Transverse colon (tissue), 4 donors: ENCODE measurements at regions not wholly inside any gene's neighbourhood (a gene's known extent, or its start where the extent isn't known, plus 50 kb on each side); places are given as distances from the start of the nearest gene placed in this dataset.

Source experiments
- DNase-seq: peaks from one replicate; pipeline ENCODE4 v3.0.0-alpha.2; 2019
- H3K27ac ChIP-seq, 4 donors: fragments of 200-600 bp; sonication (generic); 2 replicates each; pipeline ENCODE4 v1.5.1; 2016 to 2018; ENCODE audit warnings: inconsistent platforms in 4 of 4
- H3K27me3 ChIP-seq: fragments of 200-600 bp; sonication (generic); 2 replicates; pipeline ENCODE4 v1.5.1; 2017; ENCODE audit warnings: inconsistent platforms
- H3K36me3 ChIP-seq, 4 donors: fragments of 200-600 bp; sonication (generic); 2 replicates each; pipeline ENCODE4 v1.5.1; 2017 to 2019; ENCODE audit warnings: inconsistent platforms in 4 of 4
- H3K4me1 ChIP-seq, 4 donors: fragments of 200-600 bp; sonication (generic); 2 replicates each; pipeline ENCODE4 v1.5.1; 2017 to 2020; ENCODE audit warnings: inconsistent platforms in 4 of 4
- H3K4me3 ChIP-seq, 4 donors: fragments of 200-600 bp; sonication (generic); 1 replicate in 1 of 4; 2 replicates in 3 of 4; pipeline versions ENCODE4 v1.5.1 to v1.6.1; 2017 to 2019; ENCODE audit warnings: inconsistent platforms in 4 of 4
- H3K9me3 ChIP-seq, 2 donors: fragments of 200-600 bp; sonication (generic); 2 replicates each; pipeline ENCODE4 v1.5.1; 2017 to 2019; ENCODE audit warnings: inconsistent platforms in 2 of 2
- CTCF ChIP-seq, 5 experiments: fragments of 200-600 bp in 3 of 5; fragments of 450-650 bp in 2 of 5; sonication (generic) in 3 of 5; IDR thresholded peaks; 1 replicate in 2 of 5; 2 replicates in 3 of 5; pipeline ENCODE4 v1.5.1; 2016 to 2017; ENCODE audit warnings: antibody characterized with exemption in 5 of 5, inconsistent platforms in 3 of 5, mild to moderate bottlenecking in 2 of 5, moderate library complexity in 1 of 5
- EP300 ChIP-seq: sonication (generic); formaldehyde crosslinking; IDR thresholded peaks from one replicate; pipeline ENCODE4 v1.6.1; 2017; ENCODE audit warnings: antibody characterized with exemption, low read depth
- POLR2A ChIP-seq: fragments of 450-650 bp; IDR thresholded peaks from one replicate; pipeline ENCODE4 v1.6.1; 2016; ENCODE audit warnings: antibody characterized with exemption, mild to moderate bottlenecking, moderate library complexity
- POLR2AphosphoS5 ChIP-seq, 3 donors: sonication (generic); formaldehyde crosslinking; IDR thresholded peaks; one replicate each; pipeline ENCODE4 v1.6.1; 2016; ENCODE audit warnings: antibody characterized with exemption in 3 of 3
- WGBS, 2 donors: methylation state at CpG; one replicate each; pipeline ENCODE4 v1.1.5; 2018; ENCODE audit warnings: low coverage in 1 of 2; 5-methylcytosine and 5-hydroxymethylcytosine counted together
- in situ Hi-C, 4 donors: fragments of 200-750 bp; cut with MboI; loops; one replicate each; pipeline versions ENCODE4 v1.15.0 to v1.15.1; 2017; ENCODE audit warnings: low sequenced_read_pairs in 3 of 4, low pct_ligation_motif_present in 1 of 4, low pct_unique_long_range_greater_than_20kb in 1 of 4
- intact Hi-C: fragments of 100-400 bp; cut with DNase I; formaldehyde crosslinking; loops from one replicate; pipeline ENCODE4 v1.15.1; 2023; ENCODE audit warnings: low total_unique reads

GRCh38 chr10:37439826-37440225, 314.4 kb downstream of the ANKRD30A start:
- no peak for TF ChIP-seq POLR2AphosphoS5 (IDR thresholded peaks at IDR 0.05)
- TF ChIP-seq POLR2A = no peak
- TF ChIP-seq EP300 = no peak
- no peak for TF ChIP-seq CTCF (IDR thresholded peaks at IDR 0.05)
- intact Hi-C loops = no loop called here
- in situ Hi-C loops = no loop called here
- Histone ChIP-seq H3K27me3 (no peaks in the 10 kb centered on the region), H3K9me3 (no peaks in the 10 kb centered on the region), H3K4me1 (no peaks in the 10 kb centered on the region), H3K4me3 (no peak overlapping the region), H3K36me3 (no peaks in the 10 kb centered on the region), H3K27ac (no peak overlapping the region)
- DNase-seq = no peak
- 59 to 100% methylated on average over 1 to 2 of the region's 2 CpGs for WGBS, 2 donors

GRCh38 chr10:37436357-37436756, 311.0 kb downstream of the ANKRD30A start:
- H3K36me3 ChIP-seq = no peaks in the 10 kb centered on the region
- in situ Hi-C loops (no loop called here), intact Hi-C loops (no loop called here)
- no peak for DNase-seq
- no peaks in the 10 kb centered on the region for H3K4me1 ChIP-seq
- H3K27ac ChIP-seq = no peak overlapping the region
- no peak overlapping the region for H3K4me3 ChIP-seq
- H3K9me3 ChIP-seq = no peaks in the 10 kb centered on the region
- no peaks in the 10 kb centered on the region for H3K27me3 ChIP-seq
- WGBS, 2 donors = 80 to 91% methylated on average over 1 to 2 of the region's 2 CpGs
- TF ChIP-seq POLR2AphosphoS5 (IDR thresholded peaks at IDR 0.05) (no peak), POLR2A (no peak)

- in situ Hi-C loops (no loop called here), intact Hi-C loops (no loop called here)
- TF ChIP-seq EP300 (no peak), CTCF (IDR thresholded peaks at IDR 0.05) (no peak), POLR2A (no peak), POLR2AphosphoS5 (IDR thresholded peaks at IDR 0.05) (no peak)
- Histone ChIP-seq H3K27ac (no peak overlapping the region), H3K9me3 (no peaks in the 10 kb centered on the region), H3K4me3 (no peak overlapping the region), H3K36me3 (no peaks in the 10 kb centered on the region), H3K4me1 (no peaks in the 10 kb centered on the region), H3K27me3 (no peaks in the 10 kb centered on the region)
- 42 to 52% methylated on average over 2 of the region's 2 CpGs for WGBS, 2 donors
- DNase-seq = no peak
Measured at GRCh38 chr10:37434091-37434490, 308.7 kb downstream of the ANKRD30A start.
